ENCODE measurements at regions not wholly inside any gene's neighbourhood (a gene's known extent, or its start where the extent isn't known, plus 50 kb on each side); places are given as distances from the start of the nearest gene placed in this dataset.

DNA sequence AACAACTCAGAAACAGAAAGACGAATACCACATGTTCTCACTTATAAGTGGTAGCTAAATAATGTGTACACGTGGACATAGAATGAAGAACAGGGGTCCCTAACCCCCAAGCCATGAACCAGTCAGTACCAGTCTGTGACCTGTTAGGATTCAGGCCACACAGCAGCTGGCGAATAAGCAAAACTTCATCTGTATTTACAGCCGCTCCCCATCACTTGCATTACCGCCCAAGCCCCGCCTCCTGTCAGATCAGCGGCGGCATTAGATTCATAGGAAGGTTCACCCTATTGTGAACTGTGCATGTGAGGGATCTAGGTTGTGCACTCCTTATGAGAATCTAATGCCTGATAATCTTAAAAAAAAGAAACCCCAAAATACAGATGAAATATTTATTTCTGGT lies 1128.7 kb downstream of the NLGN4X start:
- POLR2A ChIA-PET (ENCODE audit: unreplicated experiment), result no interaction called here
- intact Hi-C loops (cut with micrococcal nuclease), result no loop called here
- no peak overlapping the region for H2AFZ ChIP-seq (replicated peaks; ENCODE audit: low read length, poor library complexity)

More for the DNA sequence above, 1128.7 kb downstream of the NLGN4X start:
- Histone ChIP-seq H3K4me3 (ENCODE audit: insufficient read depth, low read depth, low read length) (no peak overlapping the region), H4K20me1 (ENCODE audit: insufficient read depth, low read length) (no peaks in the 10 kb centered on the region), H3K23ac (ENCODE audit: low read depth, low read length) (no peak overlapping the region), H3K79me1 (ENCODE audit: low read depth in 1 of 2, low read length in 2 of 2) (no peaks in the 10 kb centered on the region), H3K36me3 (ENCODE audit: control insufficient read depth, insufficient read depth, low read length) (no peaks in the 10 kb centered on the region), H3K9me3 (ENCODE audit: control insufficient read depth, insufficient read depth, low read length) (peaks cover 8% of the 10 kb centered on the region), H3K4ac (ENCODE audit: low read depth, low read length) (no peak overlapping the region), H4K5ac (ENCODE audit: low read depth, low read length) (no peak overlapping the region), H3K27me3 (ENCODE audit: control insufficient read depth, insufficient read depth, low read length) (no peaks in the 10 kb centered on the region), H2BK120ac (ENCODE audit: low read depth, low read length) (no peak overlapping the region), H2AK5ac (ENCODE audit: low read depth, low read length) (no peak overlapping the region), H3K9me1 (ENCODE audit: insufficient read depth, low read length) (no peaks in the 10 kb centered on the region), H3K56ac (ENCODE audit: extremely low read depth, insufficient read depth, low read length) (no peak overlapping the region), H3K4me1 (ENCODE audit: control insufficient read depth, insufficient read depth, low read length) (no peaks in the 10 kb centered on the region), H3K4me2 (ENCODE audit: low read depth, low read length) (no peak overlapping the region), H3K27ac (ENCODE audit: insufficient read depth, low read length) (no peak overlapping the region), H2BK20ac (ENCODE audit: low read depth, low read length) (no peak overlapping the region), H3K18ac (ENCODE audit: low read depth, low read length) (no peak overlapping the region), H4K91ac (ENCODE audit: insufficient read depth, low read depth, low read length) (no peak overlapping the region), H3K9ac (ENCODE audit: low read depth, low read length) (no peak overlapping the region), H2BK5ac (ENCODE audit: low read depth, low read length, poor library complexity, severe bottlenecking) (no peak overlapping the region), H3K14ac (replicated peaks; ENCODE audit: low read depth, low read length) (no peak overlapping the region), H2AK9ac (replicated peaks; ENCODE audit: low read depth, low read length, poor library complexity) (no peak overlapping the region), H2BK15ac (ENCODE audit: low read depth, low read length) (no peak overlapping the region), H4K8ac (ENCODE audit: low read depth in 2 of 2, low read length in 2 of 2) (no peak overlapping the region)
- no TSS peak for BruUV-seq (replicated peaks)
- CTCF ChIA-PET, result no interaction called here
- in situ Hi-C loops (cut with MboI; ENCODE audit: low sequenced_read_pairs) (no loop called here), dilution Hi-C loops (cut with HindIII; ENCODE audit: low sequenced_read_pairs, unreplicated experiment) (no loop called here)
- ATAC-seq (ENCODE audit: low read depth) (no peak), DNase-seq (no peak)
- no CpG with 5 or more reads among the region's 8 CpGs for WGBS, 2 experiments (ENCODE audit: extremely low coverage in 2 of 2, insufficient read length in 1 of 2)
- TF ChIP-seq POLR2A (IDR thresholded peaks at IDR 0.05; ENCODE audit: low read depth, low read length) (no peak), CHD1 (IDR thresholded peaks at IDR 0.05; ENCODE audit: low read depth, low read length) (no peak), MXI1 (IDR thresholded peaks at IDR 0.05; ENCODE audit: borderline replicate concordance, low read depth, low read length) (no peak), FOS (IDR thresholded peaks at IDR 0.05; ENCODE audit: low read depth, low read length) (no peak), MAZ (IDR thresholded peaks at IDR 0.05; ENCODE audit: borderline replicate concordance, low read depth, low read length) (no peak), MAFK (IDR thresholded peaks at IDR 0.05; ENCODE audit: low read depth, low read length) (no peak)
- TF ChIP-seq, protein P1, sequence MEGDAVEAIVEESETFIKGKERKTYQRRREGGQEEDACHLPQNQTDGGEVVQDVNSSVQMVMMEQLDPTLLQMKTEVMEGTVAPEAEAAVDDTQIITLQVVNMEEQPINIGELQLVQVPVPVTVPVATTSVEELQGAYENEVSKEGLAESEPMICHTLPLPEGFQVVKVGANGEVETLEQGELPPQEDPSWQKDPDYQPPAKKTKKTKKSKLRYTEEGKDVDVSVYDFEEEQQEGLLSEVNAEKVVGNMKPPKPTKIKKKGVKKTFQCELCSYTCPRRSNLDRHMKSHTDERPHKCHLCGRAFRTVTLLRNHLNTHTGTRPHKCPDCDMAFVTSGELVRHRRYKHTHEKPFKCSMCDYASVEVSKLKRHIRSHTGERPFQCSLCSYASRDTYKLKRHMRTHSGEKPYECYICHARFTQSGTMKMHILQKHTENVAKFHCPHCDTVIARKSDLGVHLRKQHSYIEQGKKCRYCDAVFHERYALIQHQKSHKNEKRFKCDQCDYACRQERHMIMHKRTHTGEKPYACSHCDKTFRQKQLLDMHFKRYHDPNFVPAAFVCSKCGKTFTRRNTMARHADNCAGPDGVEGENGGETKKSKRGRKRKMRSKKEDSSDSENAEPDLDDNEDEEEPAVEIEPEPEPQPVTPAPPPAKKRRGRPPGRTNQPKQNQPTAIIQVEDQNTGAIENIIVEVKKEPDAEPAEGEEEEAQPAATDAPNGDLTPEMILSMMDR (conservative IDR thresholded peaks at IDR 0.05; ENCODE audit: low read depth, low read length), result no peak

All from IMR-90 (cell line).